Posterior vena cava (tissue), 2 donors: ENCODE measurements at regions not wholly inside any gene's neighbourhood (a gene's known extent, or its start where the extent isn't known, plus 50 kb on each side); places are given as distances from the start of the nearest gene placed in this dataset.

Experiments used
- DNase-seq: peaks from one replicate; pipeline ENCODE4 v3.0.0-alpha.2; 2020; ENCODE audit warnings: low spot score
- intact Hi-C, 2 donors: fragments of 100-400 bp; cut with DNase I; formaldehyde crosslinking; loops; one replicate each; pipeline versions ENCODE4 v1.14.1 to v1.14.2; 2022 to 2023
- donor health status: DM: yes; HTN: yes; CAD: no.
- donor health status: DM: yes; HTN: yes; CAD: no.

GRCh38 chr14:100955201-100955600 lies 51.7 kb upstream of the RTL1 start:
- intact Hi-C loops = no loop called here
- no peak for DNase-seq

- DNase-seq = no peak
- intact Hi-C loops = no loop called here
These were observed 59.0 kb upstream of the RTL1 start for GRCh38 chr14:100962494-100962893.

- intact Hi-C loops = no loop called here
These were observed 61.8 kb upstream of the RTL1 start for GRCh38 chr14:100965296-100965695.

GRCh38 chr14:100967178-100967577 lies 63.7 kb upstream of the RTL1 start:
- DNase-seq = no peak
- intact Hi-C loops = no loop called here

More at GRCh38 chr14:100965296-100965695, 61.8 kb upstream of the RTL1 start:
- no peak for DNase-seq

- intact Hi-C loops = no loop called here
- DNase-seq = no peak
These were observed 64.4 kb upstream of the RTL1 start for GRCh38 chr14:100967930-100968329.

- intact Hi-C loops = no loop called here
- no peak for DNase-seq
These were observed 68.8 kb upstream of the RTL1 start for GRCh38 chr14:100972118-100972897.

GRCh38 chr14:100975671-100976070 lies 72.1 kb upstream of the RTL1 start:
- DNase-seq = no peak
- intact Hi-C loops = no loop called here

GRCh38 chr14:100979079-100979478 lies 75.6 kb upstream of the RTL1 start:
- no peak for DNase-seq
- intact Hi-C loops = no loop called here

GRCh38 chr14:100979780-100980179 lies 76.3 kb upstream of the RTL1 start:
- no peak for DNase-seq
- intact Hi-C loops = no loop called here

- intact Hi-C loops = no loop called here
- no peak for DNase-seq
These were observed 77.3 kb upstream of the RTL1 start for GRCh38 chr14:100980823-100981222.

GRCh38 chr14:100981809-100982208 lies 78.3 kb upstream of the RTL1 start:
- intact Hi-C loops = no loop called here
- no peak for DNase-seq

- intact Hi-C loops = no loop called here
- DNase-seq = no peak
These were observed 78.8 kb upstream of the RTL1 start for GRCh38 chr14:100982353-100982752.

- no peak for DNase-seq
- intact Hi-C loops = no loop called here
These were observed 79.2 kb upstream of the RTL1 start for GRCh38 chr14:100982762-100983161.

GRCh38 chr14:100983710-100984109 lies 80.2 kb upstream of the RTL1 start:
- DNase-seq = no peak
- intact Hi-C loops = no loop called here

GRCh38 chr14:100988011-100988410 lies 84.5 kb upstream of the RTL1 start:
- DNase-seq = no peak
- intact Hi-C loops = no loop called here

GRCh38 chr14:100988411-100988900 lies 84.9 kb upstream of the RTL1 start:
- intact Hi-C loops = no loop called here
- DNase-seq = no peak

- DNase-seq = no peak
- intact Hi-C loops = no loop called here
These were observed 85.4 kb upstream of the RTL1 start for GRCh38 chr14:100988956-100989355.

- no peak for DNase-seq
- intact Hi-C loops = no loop called here
These were observed 86.4 kb upstream of the RTL1 start for GRCh38 chr14:100989924-100990323.

GRCh38 chr14:100994082-100994481 lies 90.6 kb upstream of the RTL1 start:
- DNase-seq = no peak
- intact Hi-C loops = no loop called here

GRCh38 chr14:100994756-100995330 lies 91.3 kb upstream of the RTL1 start:
- no peak for DNase-seq
- intact Hi-C loops = no loop called here

GRCh38 chr14:101000711-101001250 lies 97.3 kb upstream of the RTL1 start:
- DNase-seq = no peak
- intact Hi-C loops = no loop called here
